ENCODE measurements at regions not wholly inside any gene's neighbourhood (a gene's known extent, or its start where the extent isn't known, plus 50 kb on each side); places are given as distances from the start of the nearest gene placed in this dataset.

- ATAC-seq: no peak
- Histone ChIP-seq H3K27me3 (ENCODE audit: control insufficient read depth, insufficient read depth, low read length) (no peaks in the 10 kb centered on the region), H3K27ac (ENCODE audit: low read length) (no peak overlapping the region), H3K36me3 (ENCODE audit: control insufficient read depth, insufficient read depth, low read length) (no peaks in the 10 kb centered on the region), H3K4me3 (ENCODE audit: low read depth in 2 of 2, low read length in 2 of 2) (no peak overlapping the region), H3K9me3 (ENCODE audit: control insufficient read depth, insufficient read depth, low read depth, low read length) (no peaks in the 10 kb centered on the region), H3K4me1 (ENCODE audit: control insufficient read depth, insufficient read depth, low read length) (no peaks in the 10 kb centered on the region)
- in situ Hi-C loops (cut with HindIII; ENCODE audit: low pct_unique_long_range_greater_than_20kb, low sequenced_read_pairs): no loop called here
- intact Hi-C loops (cut with micrococcal nuclease; ENCODE audit: unreplicated experiment): no loop called here
- DNase-seq (ENCODE audit: low read depth, low spot score): no peak
- ChIA-PET CTCF (no interaction called here), POLR2A (no interaction called here)
- TF ChIP-seq TCF7L2 (IDR thresholded peaks at IDR 0.05; ENCODE audit: low read depth, low read length) (no peak), POLR2AphosphoS5 (IDR thresholded peaks at IDR 0.05; ENCODE audit: low read depth, low read length) (no peak), CTCF (IDR thresholded peaks at IDR 0.05) (no peak), REST (IDR thresholded peaks at IDR 0.05; ENCODE audit: insufficient read depth in 1 of 2, low read depth in 2 of 2, low read length in 1 of 2) (no peak), SIN3A (IDR thresholded peaks at IDR 0.05; ENCODE audit: borderline replicate concordance, insufficient read depth, low read depth, low read length) (no peak)
- BruUV-seq (replicated peaks): no TSS peak
These were observed 833.4 kb upstream of the GOT2 start for GRCh38 chr16:59567496-59567895.

GRCh38 chr16:59566446-59566845 is 832.3 kb upstream of the GOT2 start:
- TF ChIP-seq SIN3A (IDR thresholded peaks at IDR 0.05; ENCODE audit: borderline replicate concordance, insufficient read depth, low read depth, low read length) (no peak), REST (IDR thresholded peaks at IDR 0.05; ENCODE audit: insufficient read depth in 1 of 2, low read depth in 2 of 2, low read length in 1 of 2) (no peak), CTCF (IDR thresholded peaks at IDR 0.05) (no peak), TCF7L2 (IDR thresholded peaks at IDR 0.05; ENCODE audit: low read depth, low read length) (no peak), POLR2AphosphoS5 (IDR thresholded peaks at IDR 0.05; ENCODE audit: low read depth, low read length) (no peak)
- H3K36me3 ChIP-seq (ENCODE audit: control insufficient read depth, insufficient read depth, low read length): no peaks in the 10 kb centered on the region
- ATAC-seq: no peak
- BruUV-seq (replicated peaks): no TSS peak
- no peaks in the 10 kb centered on the region for H3K4me1 ChIP-seq (ENCODE audit: control insufficient read depth, insufficient read depth, low read length)
- CTCF ChIA-PET: no interaction called here
- H3K27me3 ChIP-seq (ENCODE audit: control insufficient read depth, insufficient read depth, low read length): no peaks in the 10 kb centered on the region
- no peaks in the 10 kb centered on the region for H3K9me3 ChIP-seq (ENCODE audit: control insufficient read depth, insufficient read depth, low read depth, low read length)
- no peak overlapping the region for H3K4me3 ChIP-seq (ENCODE audit: low read depth in 2 of 2, low read length in 2 of 2)
- in situ Hi-C loops (cut with HindIII; ENCODE audit: low pct_unique_long_range_greater_than_20kb, low sequenced_read_pairs): no loop called here
- POLR2A ChIA-PET: no interaction called here
- intact Hi-C loops (cut with micrococcal nuclease; ENCODE audit: unreplicated experiment): no loop called here
- DNase-seq (ENCODE audit: low read depth, low spot score): no peak
- no peak overlapping the region for H3K27ac ChIP-seq (ENCODE audit: low read length)

All from Panc1 (cell line).